Effector memory CD4-positive, alpha-beta T cell (primary cell): ENCODE measurements at regions not wholly inside any gene's neighbourhood (a gene's known extent, or its start where the extent isn't known, plus 50 kb on each side); places are given as distances from the start of the nearest gene placed in this dataset.

Experiments
- DNase-seq, 3 donors: peaks; one replicate each; pipeline ENCODE4 v3.0.0-alpha.2; 2020
- H3K27ac ChIP-seq: 2 replicates; pipeline ENCODE4 v1.7.0; 2013; ENCODE audit warnings: mild to moderate bottlenecking, low read length, moderate library complexity; ENCODE audit not compliant: insufficient read depth, poor library complexity, severe bottlenecking
- H3K27me3 ChIP-seq: replicated peaks from 2 replicates; pipeline ENCODE4 v1.7.0; 2013; ENCODE audit warnings: mild to moderate bottlenecking, low read length; ENCODE audit not compliant: insufficient read depth, control insufficient read depth, poor library complexity, severe bottlenecking
- H3K36me3 ChIP-seq: 2 replicates; pipeline ENCODE4 v1.7.0; 2013; ENCODE audit warnings: mild to moderate bottlenecking, low read length, moderate library complexity; ENCODE audit not compliant: control insufficient read depth, insufficient read depth
- H3K4me1 ChIP-seq: 2 replicates; pipeline ENCODE4 v1.7.0; 2013; ENCODE audit warnings: low read length, mild to moderate bottlenecking; ENCODE audit not compliant: control insufficient read depth, insufficient read depth, poor library complexity, severe bottlenecking
- H3K4me3 ChIP-seq: 2 replicates; pipeline ENCODE4 v1.7.0; 2013; ENCODE audit warnings: low read length, low read depth, mild to moderate bottlenecking; ENCODE audit not compliant: insufficient read depth, poor library complexity, severe bottlenecking
- H3K9me3 ChIP-seq: 2 replicates; pipeline ENCODE4 v1.7.0; 2013; ENCODE audit warnings: mild to moderate bottlenecking, low read length, moderate library complexity; ENCODE audit not compliant: control insufficient read depth

- Histone ChIP-seq H3K36me3 (no peaks in the 10 kb centered on the region), H3K4me1 (no peaks in the 10 kb centered on the region), H3K27me3 (no peaks in the 10 kb centered on the region), H3K27ac (no peak overlapping the region), H3K9me3 (no peaks in the 10 kb centered on the region), H3K4me3 (no peak overlapping the region)
- DNase-seq, result no peak
Observed at GRCh38 chr5:56369361-56369811, 136.3 kb upstream of the ANKRD55 start.

GRCh38 chr5:56367748-56368147 lies 134.6 kb upstream of the ANKRD55 start:
- Histone ChIP-seq H3K27me3 (no peaks in the 10 kb centered on the region), H3K36me3 (no peaks in the 10 kb centered on the region), H3K4me1 (no peaks in the 10 kb centered on the region), H3K27ac (no peak overlapping the region), H3K9me3 (no peaks in the 10 kb centered on the region), H3K4me3 (no peak overlapping the region)
- no peak for DNase-seq

- no peak overlapping the region for H3K27ac ChIP-seq
Observed at GRCh38 chr5:56366986-56367385, 133.9 kb upstream of the ANKRD55 start.

GRCh38 chr5:56361398-56361797 lies 128.3 kb upstream of the ANKRD55 start:
- Histone ChIP-seq H3K27ac (no peak overlapping the region), H3K4me3 (no peak overlapping the region), H3K27me3 (no peaks in the 10 kb centered on the region), H3K9me3 (no peaks in the 10 kb centered on the region), H3K36me3 (no peaks in the 10 kb centered on the region), H3K4me1 (no peaks in the 10 kb centered on the region)
- DNase-seq, result no peak

More at GRCh38 chr5:56366986-56367385, 133.9 kb upstream of the ANKRD55 start:
- Histone ChIP-seq H3K36me3 (no peaks in the 10 kb centered on the region), H3K4me3 (no peak overlapping the region), H3K4me1 (no peaks in the 10 kb centered on the region), H3K9me3 (no peaks in the 10 kb centered on the region), H3K27me3 (no peaks in the 10 kb centered on the region)
- DNase-seq, result no peak

GRCh38 chr5:56360816-56361215 lies 127.7 kb upstream of the ANKRD55 start:
- no peaks in the 10 kb centered on the region for H3K36me3 ChIP-seq
- H3K9me3 ChIP-seq, result no peaks in the 10 kb centered on the region
- H3K27me3 ChIP-seq, result no peaks in the 10 kb centered on the region
- no peak overlapping the region for H3K27ac ChIP-seq
- no peaks in the 10 kb centered on the region for H3K4me1 ChIP-seq
- DNase-seq, result no peak
- no peak overlapping the region for H3K4me3 ChIP-seq

- Histone ChIP-seq H3K27ac (no peak overlapping the region), H3K9me3 (no peaks in the 10 kb centered on the region), H3K4me1 (no peaks in the 10 kb centered on the region), H3K27me3 (no peaks in the 10 kb centered on the region), H3K36me3 (no peaks in the 10 kb centered on the region), H3K4me3 (no peak overlapping the region)
- no peak for DNase-seq
Observed at GRCh38 chr5:56359809-56360685, 126.9 kb upstream of the ANKRD55 start.

GRCh38 chr5:56358703-56359681 lies 125.9 kb upstream of the ANKRD55 start:
- Histone ChIP-seq H3K4me1 (no peaks in the 10 kb centered on the region), H3K9me3 (no peaks in the 10 kb centered on the region), H3K36me3 (no peaks in the 10 kb centered on the region), H3K4me3 (no peak overlapping the region), H3K27ac (no peak overlapping the region), H3K27me3 (no peaks in the 10 kb centered on the region)
- no peak for DNase-seq

- H3K9me3 ChIP-seq, result no peaks in the 10 kb centered on the region
- no peaks in the 10 kb centered on the region for H3K36me3 ChIP-seq
- DNase-seq, result no peak
- no peaks in the 10 kb centered on the region for H3K4me1 ChIP-seq
- H3K4me3 ChIP-seq, result no peak overlapping the region
- no peak overlapping the region for H3K27ac ChIP-seq
- H3K27me3 ChIP-seq, result no peaks in the 10 kb centered on the region
Observed at GRCh38 chr5:56358046-56358445, 124.9 kb upstream of the ANKRD55 start.

- Histone ChIP-seq H3K4me1 (no peaks in the 10 kb centered on the region), H3K27ac (no peak overlapping the region), H3K9me3 (no peaks in the 10 kb centered on the region), H3K36me3 (no peaks in the 10 kb centered on the region), H3K4me3 (no peak overlapping the region), H3K27me3 (no peaks in the 10 kb centered on the region)
- no peak for DNase-seq
Observed at GRCh38 chr5:56357426-56357825, 124.3 kb upstream of the ANKRD55 start.

- no peaks in the 10 kb centered on the region for H3K36me3 ChIP-seq
- H3K9me3 ChIP-seq, result no peaks in the 10 kb centered on the region
- no peak overlapping the region for H3K4me3 ChIP-seq
- DNase-seq, result no peak
- H3K27me3 ChIP-seq, result no peaks in the 10 kb centered on the region
- H3K4me1 ChIP-seq, result no peaks in the 10 kb centered on the region
- H3K27ac ChIP-seq, result no peak overlapping the region
Observed at GRCh38 chr5:56356836-56357160, 123.7 kb upstream of the ANKRD55 start.
